Endothelial cell (in vitro differentiated cells): ENCODE measurements at regions not wholly inside any gene's neighbourhood (a gene's known extent, or its start where the extent isn't known, plus 50 kb on each side); places are given as distances from the start of the nearest gene placed in this dataset.

Experiments
- DNase-seq: peaks from one replicate; pipeline ENCODE4 v3.0.0; 2021; ENCODE audit warnings: low spot score
- H3K27ac Mint-ChIP-seq: one replicate; pipeline ENCODE4 v1.8.0; 2021; ENCODE audit warnings: mixed read lengths, inconsistent platforms; ENCODE audit not compliant: unreplicated experiment
- H3K27me3 Mint-ChIP-seq: one replicate; pipeline ENCODE4 v1.8.0; 2021; ENCODE audit warnings: mild to moderate bottlenecking, moderate library complexity, mixed read lengths, inconsistent platforms; ENCODE audit not compliant: unreplicated experiment
- H3K36me3 Mint-ChIP-seq: one replicate; pipeline ENCODE4 v1.8.0; 2021; ENCODE audit warnings: mild to moderate bottlenecking, low read depth, mixed read lengths, inconsistent platforms; ENCODE audit not compliant: unreplicated experiment
- H3K4me1 Mint-ChIP-seq: one replicate; pipeline ENCODE4 v1.8.0; 2021; ENCODE audit warnings: mild to moderate bottlenecking, mixed read lengths, inconsistent platforms; ENCODE audit not compliant: unreplicated experiment
- H3K4me3 Mint-ChIP-seq: one replicate; pipeline ENCODE4 v1.8.0; 2021; ENCODE audit warnings: mild to moderate bottlenecking, mixed read lengths, inconsistent platforms; ENCODE audit not compliant: unreplicated experiment
- H3K9me3 Mint-ChIP-seq: one replicate; pipeline ENCODE4 v1.8.0; 2021; ENCODE audit warnings: mixed read lengths, inconsistent platforms; ENCODE audit not compliant: unreplicated experiment
- TF ChIP-seq, protein P1 (sequence below): fragments of 200-600 bp; sonication (generic); IDR thresholded peaks from one replicate; pipeline ENCODE4 v1.5.0; 2021; ENCODE audit warnings: antibody characterized with exemption; ENCODE audit not compliant: unreplicated experiment

DNA sequence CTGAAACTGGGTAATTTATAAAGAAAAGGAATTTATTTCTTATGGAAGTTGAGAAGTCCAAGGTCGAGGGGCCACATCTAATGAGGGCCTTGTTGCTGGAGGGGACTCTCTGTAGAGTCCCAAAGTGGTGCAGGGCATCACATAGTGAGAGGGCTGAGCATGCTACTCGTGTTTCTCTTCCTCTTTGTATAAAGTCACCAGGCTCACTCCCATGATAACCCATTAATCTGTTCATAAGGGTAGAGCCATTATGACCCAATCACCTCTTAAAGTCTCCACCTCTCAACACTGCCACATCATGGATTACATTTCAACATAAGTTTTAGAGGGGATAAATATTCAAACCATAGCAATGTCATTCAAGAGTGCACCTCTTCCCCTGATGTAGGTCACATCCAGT is 79.1 kb upstream of the ATP2B1 start:
- TF ChIP-seq, protein P1, sequence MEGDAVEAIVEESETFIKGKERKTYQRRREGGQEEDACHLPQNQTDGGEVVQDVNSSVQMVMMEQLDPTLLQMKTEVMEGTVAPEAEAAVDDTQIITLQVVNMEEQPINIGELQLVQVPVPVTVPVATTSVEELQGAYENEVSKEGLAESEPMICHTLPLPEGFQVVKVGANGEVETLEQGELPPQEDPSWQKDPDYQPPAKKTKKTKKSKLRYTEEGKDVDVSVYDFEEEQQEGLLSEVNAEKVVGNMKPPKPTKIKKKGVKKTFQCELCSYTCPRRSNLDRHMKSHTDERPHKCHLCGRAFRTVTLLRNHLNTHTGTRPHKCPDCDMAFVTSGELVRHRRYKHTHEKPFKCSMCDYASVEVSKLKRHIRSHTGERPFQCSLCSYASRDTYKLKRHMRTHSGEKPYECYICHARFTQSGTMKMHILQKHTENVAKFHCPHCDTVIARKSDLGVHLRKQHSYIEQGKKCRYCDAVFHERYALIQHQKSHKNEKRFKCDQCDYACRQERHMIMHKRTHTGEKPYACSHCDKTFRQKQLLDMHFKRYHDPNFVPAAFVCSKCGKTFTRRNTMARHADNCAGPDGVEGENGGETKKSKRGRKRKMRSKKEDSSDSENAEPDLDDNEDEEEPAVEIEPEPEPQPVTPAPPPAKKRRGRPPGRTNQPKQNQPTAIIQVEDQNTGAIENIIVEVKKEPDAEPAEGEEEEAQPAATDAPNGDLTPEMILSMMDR, result no peak

DNA sequence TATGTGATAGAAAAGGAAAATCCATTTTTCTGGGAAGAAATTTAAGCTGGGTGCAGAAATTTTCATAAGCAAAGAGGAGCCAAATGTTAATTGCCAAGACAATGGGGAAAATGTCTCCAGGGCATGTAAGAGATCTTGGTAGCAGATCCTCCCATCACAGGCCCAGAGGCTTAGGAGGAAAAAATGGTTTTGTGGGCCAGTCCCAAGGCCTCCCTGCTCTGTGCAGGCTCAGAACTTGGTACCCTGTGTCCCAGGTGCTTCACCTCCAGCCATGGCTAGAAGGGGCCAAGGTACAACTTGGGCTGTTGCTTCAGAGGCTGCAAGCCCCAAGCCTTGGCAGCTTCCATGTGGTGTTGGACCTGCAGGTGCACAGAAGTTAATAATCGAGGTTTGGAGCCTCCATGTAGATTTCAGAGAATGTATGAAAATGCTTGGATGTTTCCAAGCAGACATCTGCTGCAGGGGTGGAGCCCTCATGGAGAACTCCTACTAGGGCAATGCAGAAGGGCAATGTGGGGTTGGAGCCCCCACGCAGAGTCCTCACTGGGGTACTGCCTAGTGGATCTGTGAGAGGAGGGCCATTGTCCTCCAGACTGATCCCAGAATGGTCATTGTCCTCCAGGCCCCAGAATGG is 77.7 kb upstream of the ATP2B1 start:
- H3K9me3 Mint-ChIP-seq, result peaks cover 14% of the 10 kb centered on the region
- no peaks in the 10 kb centered on the region for H3K27me3 Mint-ChIP-seq
- peaks cover 10% of the 10 kb centered on the region for H3K36me3 Mint-ChIP-seq
- peaks cover 5% of the 10 kb centered on the region for H3K4me1 Mint-ChIP-seq
- no peak for DNase-seq
- no peak overlapping the region for H3K27ac Mint-ChIP-seq
- no peak overlapping the region for H3K4me3 Mint-ChIP-seq
- TF ChIP-seq, protein P1, result no peak

More for the DNA sequence above, 79.1 kb upstream of the ATP2B1 start:
- Mint-ChIP-seq H3K4me3 (no peak overlapping the region), H3K27me3 (no peaks in the 10 kb centered on the region), H3K36me3 (peaks cover 10% of the 10 kb centered on the region), H3K9me3 (peaks cover 14% of the 10 kb centered on the region), H3K4me1 (peaks cover 5% of the 10 kb centered on the region), H3K27ac (no peak overlapping the region)
- no peak for DNase-seq

DNA sequence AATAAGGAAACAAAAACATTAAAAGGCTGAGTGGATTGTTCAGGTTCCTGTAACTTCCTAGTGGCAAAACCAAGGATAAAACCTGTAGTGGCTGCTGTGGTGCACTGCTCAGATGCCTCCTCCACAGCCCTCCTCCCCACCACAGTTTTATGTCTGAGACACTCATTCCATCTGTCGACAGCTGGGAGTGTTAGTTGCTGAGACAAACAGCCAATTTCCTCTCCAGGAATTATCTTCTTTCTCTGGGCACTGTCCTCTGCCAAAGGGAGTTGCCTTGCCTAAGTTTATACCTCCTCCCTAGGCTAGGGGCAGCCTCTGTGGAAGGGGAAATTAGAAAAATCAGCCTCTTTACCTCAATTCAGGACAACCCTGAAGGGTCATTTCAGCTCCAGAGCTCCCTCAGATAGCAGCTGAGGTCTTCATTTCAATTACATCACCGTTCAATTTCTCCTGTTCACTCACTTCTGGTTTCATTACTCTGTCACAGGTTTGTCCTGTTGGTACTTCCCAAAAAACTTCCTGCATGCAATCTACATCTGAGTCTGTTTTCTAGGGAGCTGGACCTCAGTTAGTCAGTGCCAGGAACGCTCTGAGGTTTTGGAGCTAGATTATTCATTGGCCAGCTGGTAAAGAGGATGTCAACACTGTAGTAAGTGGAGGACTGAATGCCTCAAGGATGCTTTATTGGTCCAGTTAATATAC is 74.9 kb upstream of the ATP2B1 start:
- no peaks in the 10 kb centered on the region for H3K27me3 Mint-ChIP-seq
- DNase-seq, result no peak
- H3K27ac Mint-ChIP-seq, result no peak overlapping the region
- peaks cover 10% of the 10 kb centered on the region for H3K36me3 Mint-ChIP-seq
- H3K9me3 Mint-ChIP-seq, result peaks cover 14% of the 10 kb centered on the region
- TF ChIP-seq, protein P1, result no peak
- peaks cover 5% of the 10 kb centered on the region for H3K4me1 Mint-ChIP-seq
- no peak overlapping the region for H3K4me3 Mint-ChIP-seq

DNA sequence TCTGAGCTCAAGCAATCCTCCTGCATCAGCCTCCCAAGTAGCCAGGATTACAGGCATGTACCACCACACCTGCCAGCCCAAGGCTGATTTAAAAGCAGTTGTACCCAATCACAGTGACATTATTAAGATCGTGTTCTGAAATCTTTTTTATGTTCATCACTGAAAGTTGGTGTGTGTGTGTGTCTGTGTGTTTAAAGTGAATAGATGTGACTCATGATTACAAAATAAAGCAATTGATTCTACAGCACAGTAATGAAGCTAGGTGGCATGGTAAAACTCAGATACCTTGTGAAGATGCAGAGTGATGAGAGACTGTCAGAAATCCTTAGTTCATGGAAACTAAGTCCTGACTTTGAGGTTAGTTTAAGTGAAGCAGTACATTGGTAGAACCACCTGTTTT is 74.2 kb upstream of the ATP2B1 start:
- Mint-ChIP-seq H3K4me1 (peaks cover 5% of the 10 kb centered on the region), H3K4me3 (no peak overlapping the region), H3K36me3 (peaks cover 6% of the 10 kb centered on the region), H3K9me3 (peaks cover 14% of the 10 kb centered on the region), H3K27me3 (no peaks in the 10 kb centered on the region), H3K27ac (no peak overlapping the region)
- TF ChIP-seq, protein P1, result no peak
- no peak for DNase-seq

DNA sequence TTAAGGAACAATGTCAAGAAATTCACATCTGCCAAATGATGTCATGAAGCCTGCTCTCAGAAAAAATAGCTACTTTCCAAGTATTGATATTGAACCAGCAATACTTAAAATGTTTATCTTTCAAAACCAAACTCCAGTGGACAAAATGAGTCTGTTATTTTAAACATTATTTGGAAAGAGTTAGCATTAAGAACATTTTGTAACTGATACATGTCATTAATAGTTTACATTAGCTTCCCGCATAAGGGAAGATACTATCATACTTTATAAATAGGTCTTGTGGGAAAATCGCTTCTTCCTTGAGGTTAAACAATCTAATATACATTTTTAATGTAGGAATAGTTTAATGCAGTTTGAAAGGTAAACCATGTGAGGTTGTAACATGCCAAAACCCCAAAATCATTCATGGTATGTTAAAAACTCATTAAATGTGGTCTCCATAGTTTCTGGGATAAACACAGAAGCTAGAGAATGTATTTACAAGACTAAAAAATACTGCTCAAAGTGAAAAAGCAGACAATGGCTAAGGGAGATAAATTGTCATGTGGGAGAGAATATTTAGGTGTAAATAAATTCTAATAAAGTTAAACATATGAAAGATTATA is 73.4 kb upstream of the ATP2B1 start:
- no peaks in the 10 kb centered on the region for H3K27me3 Mint-ChIP-seq
- no peak overlapping the region for H3K27ac Mint-ChIP-seq
- peaks cover 9% of the 10 kb centered on the region for H3K9me3 Mint-ChIP-seq
- peaks cover 5% of the 10 kb centered on the region for H3K4me1 Mint-ChIP-seq
- TF ChIP-seq, protein P1, result no peak
- no peak for DNase-seq
- no peak overlapping the region for H3K4me3 Mint-ChIP-seq
- peaks cover 1% of the 10 kb centered on the region for H3K36me3 Mint-ChIP-seq
